Peyer's patch (tissue), 4 donors: ENCODE measurements at regions not wholly inside any gene's neighbourhood (a gene's known extent, or its start where the extent isn't known, plus 50 kb on each side); places are given as distances from the start of the nearest gene placed in this dataset.

Experiments used
- DNase-seq, 3 donors: peaks; one replicate each; pipeline ENCODE4 v3.0.0-alpha.2; 2017 to 2019
- H3K27ac ChIP-seq, 4 donors: fragments of 200-600 bp; sonication (generic); one replicate each; pipeline ENCODE4 v1.5.1; 2016 to 2019
- H3K27me3 ChIP-seq, 2 donors: fragments of 200-600 bp; sonication (generic); one replicate each; pipeline ENCODE4 v1.5.1; 2019
- H3K36me3 ChIP-seq, 3 donors: fragments of 200-600 bp; sonication (generic); one replicate each; pipeline ENCODE4 v1.5.1; 2016 to 2019
- H3K4me1 ChIP-seq, 4 donors: fragments of 200-600 bp; sonication (generic); one replicate each; pipeline ENCODE4 v1.5.1; 2016 to 2019
- H3K4me3 ChIP-seq, 4 donors: fragments of 200-600 bp; sonication (generic); 1 replicate in 3 of 4; 2 replicates in 1 of 4; pipeline ENCODE4 v1.5.1; 2016 to 2019; ENCODE audit warnings: mild to moderate bottlenecking in 1 of 4
- H3K9me3 ChIP-seq, 4 donors: fragments of 200-600 bp; sonication (generic); one replicate each; pipeline ENCODE4 v1.5.1; 2016 to 2019; ENCODE audit warnings: mild to moderate bottlenecking in 1 of 4
- POLR2A ChIP-seq, 2 donors: fragments of 450-650 bp; IDR thresholded peaks; one replicate each; pipeline ENCODE4 v1.5.1; 2017; ENCODE audit warnings: antibody characterized with exemption in 2 of 2, mild to moderate bottlenecking in 2 of 2, moderate library complexity in 2 of 2
- TF ChIP-seq, protein P1 (sequence below), 6 experiments: fragments of 450-650 bp in 4 of 6; fragments of 200-600 bp in 2 of 6; sonication (generic) in 1 of 6; IDR thresholded peaks; one replicate each; pipeline ENCODE4 v1.5.1; 2017 to 2019; ENCODE audit warnings: antibody characterized with exemption in 6 of 6, mild to moderate bottlenecking in 3 of 6, moderate library complexity in 1 of 6

DNA sequence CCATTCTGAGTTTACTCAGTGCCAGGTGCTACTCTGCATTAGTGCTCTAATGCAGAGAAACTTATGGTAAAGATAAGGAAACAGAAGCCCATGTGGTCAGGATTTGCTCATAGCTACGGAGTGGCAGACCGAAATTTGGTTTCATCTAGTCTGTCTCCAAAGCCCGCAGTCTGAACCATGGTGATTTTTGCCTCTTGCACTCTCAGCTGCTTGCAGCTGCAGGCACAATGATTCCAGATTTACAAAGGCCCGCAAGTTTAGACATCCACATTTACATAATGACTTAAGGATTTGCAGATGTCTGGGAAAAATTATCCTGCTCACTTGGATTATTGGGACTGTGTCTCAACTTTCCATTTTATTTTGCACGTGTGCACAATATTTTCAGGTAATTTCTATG is 161.3 kb upstream of the KCNJ6 start:
- Histone ChIP-seq H3K27me3 (no peaks in the 10 kb centered on the region), H3K27ac (no peak overlapping the region), H3K36me3 (no peaks in the 10 kb centered on the region), H3K9me3 (no peaks in the 10 kb centered on the region), H3K4me3 (no peak overlapping the region), H3K4me1 (no peaks in the 10 kb centered on the region)
- no peak for TF ChIP-seq POLR2A (IDR thresholded peaks at IDR 0.05)
- TF ChIP-seq, protein P1, sequence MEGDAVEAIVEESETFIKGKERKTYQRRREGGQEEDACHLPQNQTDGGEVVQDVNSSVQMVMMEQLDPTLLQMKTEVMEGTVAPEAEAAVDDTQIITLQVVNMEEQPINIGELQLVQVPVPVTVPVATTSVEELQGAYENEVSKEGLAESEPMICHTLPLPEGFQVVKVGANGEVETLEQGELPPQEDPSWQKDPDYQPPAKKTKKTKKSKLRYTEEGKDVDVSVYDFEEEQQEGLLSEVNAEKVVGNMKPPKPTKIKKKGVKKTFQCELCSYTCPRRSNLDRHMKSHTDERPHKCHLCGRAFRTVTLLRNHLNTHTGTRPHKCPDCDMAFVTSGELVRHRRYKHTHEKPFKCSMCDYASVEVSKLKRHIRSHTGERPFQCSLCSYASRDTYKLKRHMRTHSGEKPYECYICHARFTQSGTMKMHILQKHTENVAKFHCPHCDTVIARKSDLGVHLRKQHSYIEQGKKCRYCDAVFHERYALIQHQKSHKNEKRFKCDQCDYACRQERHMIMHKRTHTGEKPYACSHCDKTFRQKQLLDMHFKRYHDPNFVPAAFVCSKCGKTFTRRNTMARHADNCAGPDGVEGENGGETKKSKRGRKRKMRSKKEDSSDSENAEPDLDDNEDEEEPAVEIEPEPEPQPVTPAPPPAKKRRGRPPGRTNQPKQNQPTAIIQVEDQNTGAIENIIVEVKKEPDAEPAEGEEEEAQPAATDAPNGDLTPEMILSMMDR (IDR thresholded peaks at IDR 0.05), result no peak
- no peak for DNase-seq

DNA sequence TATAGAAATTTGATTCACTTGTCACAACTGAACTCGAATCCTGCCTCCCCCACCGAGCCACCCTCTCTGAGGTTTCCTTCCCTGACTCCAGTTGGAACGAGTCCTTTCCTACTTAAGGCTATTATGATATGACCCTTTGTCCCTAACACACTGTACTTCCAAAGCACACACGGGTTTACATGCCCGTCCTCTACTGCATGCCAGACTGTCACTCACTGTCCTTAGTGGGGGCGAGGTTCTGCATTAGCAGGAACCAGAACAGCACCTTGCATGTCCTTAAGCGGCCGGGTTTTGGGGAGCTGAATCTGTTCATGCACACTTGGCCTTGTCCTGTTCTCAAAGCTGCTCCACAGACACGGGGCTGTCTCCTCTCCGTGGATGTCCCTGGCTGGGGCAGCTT is 164.6 kb upstream of the KCNJ6 start:
- no peak overlapping the region for H3K27ac ChIP-seq
- H3K9me3 ChIP-seq, result no peaks in the 10 kb centered on the region
- DNase-seq, result no peak
- H3K4me1 ChIP-seq, result no peaks in the 10 kb centered on the region
- no peak for TF ChIP-seq POLR2A (IDR thresholded peaks at IDR 0.05)
- TF ChIP-seq, protein P1 (IDR thresholded peaks at IDR 0.05), result no peak
- H3K27me3 ChIP-seq, result no peaks in the 10 kb centered on the region
- H3K4me3 ChIP-seq, result no peak overlapping the region
- no peaks in the 10 kb centered on the region for H3K36me3 ChIP-seq

DNA sequence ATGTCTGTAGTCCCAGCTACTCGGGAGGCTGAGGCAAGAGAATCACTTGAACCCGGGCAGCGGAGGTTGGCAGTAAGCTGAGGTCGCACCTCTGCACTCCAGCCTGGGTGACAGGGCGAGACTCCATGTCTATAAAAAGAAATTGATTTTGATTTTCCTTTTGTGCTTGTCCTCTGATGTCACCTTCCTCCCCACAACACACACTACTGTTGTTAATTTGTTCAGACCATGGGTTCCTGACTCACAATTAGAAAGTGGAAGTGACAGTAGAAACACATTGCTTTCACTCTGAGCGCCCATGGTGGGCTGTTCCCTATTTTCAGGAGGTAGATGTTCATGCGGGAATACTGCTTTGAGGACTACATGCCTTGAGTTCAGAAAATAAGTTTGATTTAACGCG is 165.5 kb upstream of the KCNJ6 start:
- TF ChIP-seq POLR2A (IDR thresholded peaks at IDR 0.05), result no peak
- TF ChIP-seq, protein P1 (IDR thresholded peaks at IDR 0.05), result no peak
- no peaks in the 10 kb centered on the region for H3K27me3 ChIP-seq
- no peaks in the 10 kb centered on the region for H3K9me3 ChIP-seq
- H3K36me3 ChIP-seq, result no peaks in the 10 kb centered on the region
- no peak overlapping the region for H3K27ac ChIP-seq
- H3K4me3 ChIP-seq, result no peak overlapping the region
- H3K4me1 ChIP-seq, result no peaks in the 10 kb centered on the region
- DNase-seq, result no peak

DNA sequence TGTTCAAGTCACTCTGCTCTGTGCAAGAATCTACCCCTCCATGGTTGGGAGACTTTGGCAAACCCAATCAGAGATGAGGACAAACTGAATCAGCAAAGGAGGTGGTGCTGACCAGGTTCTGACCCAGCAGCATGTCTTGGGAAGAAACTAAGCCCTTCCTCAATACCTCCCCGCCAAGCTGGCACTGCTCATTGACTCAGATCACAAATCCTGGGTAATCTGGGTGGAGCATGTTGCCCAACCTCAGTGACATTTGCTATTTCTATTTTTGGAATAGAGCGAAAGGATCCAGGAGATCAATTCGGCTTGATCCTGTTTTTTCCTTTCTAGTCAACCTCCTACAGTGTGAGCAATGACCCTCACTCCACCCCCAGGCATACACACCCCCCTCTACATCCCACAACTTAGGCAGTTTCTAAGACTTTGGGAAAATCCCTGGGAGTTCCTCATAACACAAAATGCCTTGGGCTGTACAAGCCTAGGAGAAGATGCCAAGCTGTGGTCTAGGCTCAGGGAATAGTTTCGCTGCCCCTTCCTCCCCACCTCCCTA is 166.8 kb upstream of the KCNJ6 start:
- H3K9me3 ChIP-seq, result no peaks in the 10 kb centered on the region
- no peak overlapping the region for H3K4me3 ChIP-seq
- no peaks in the 10 kb centered on the region for H3K4me1 ChIP-seq
- no peaks in the 10 kb centered on the region for H3K36me3 ChIP-seq
- TF ChIP-seq POLR2A (IDR thresholded peaks at IDR 0.05), result no peak
- TF ChIP-seq, protein P1 (IDR thresholded peaks at IDR 0.05), result no peak
- H3K27me3 ChIP-seq, result no peaks in the 10 kb centered on the region
- DNase-seq, result no peak
- H3K27ac ChIP-seq, result no peak overlapping the region

DNA sequence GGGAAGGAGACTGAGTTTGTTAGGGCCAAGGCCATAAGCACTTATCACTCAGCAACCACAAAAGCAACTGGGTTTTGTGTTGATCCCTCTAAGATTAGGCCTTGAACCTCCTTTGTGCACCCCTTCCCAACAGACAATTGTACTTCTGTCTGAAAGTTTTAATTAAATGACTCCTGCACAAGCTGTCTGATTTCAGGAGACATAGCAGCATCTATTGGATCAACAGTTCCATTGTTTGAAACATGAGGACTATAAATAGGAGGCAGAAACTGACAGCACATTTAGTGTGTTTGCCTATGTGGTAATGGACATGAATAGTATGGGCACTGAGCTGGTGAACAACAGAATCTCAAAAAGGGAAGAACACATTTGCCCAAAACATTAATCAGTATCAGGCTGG is 167.3 kb upstream of the KCNJ6 start:
- H3K27ac ChIP-seq, result no peak overlapping the region
- no peak overlapping the region for H3K4me3 ChIP-seq
- no peaks in the 10 kb centered on the region for H3K36me3 ChIP-seq
- TF ChIP-seq, protein P1 (IDR thresholded peaks at IDR 0.05), result no peak
- no peak for TF ChIP-seq POLR2A (IDR thresholded peaks at IDR 0.05)
- H3K9me3 ChIP-seq, result no peaks in the 10 kb centered on the region
- no peaks in the 10 kb centered on the region for H3K4me1 ChIP-seq
- no peaks in the 10 kb centered on the region for H3K27me3 ChIP-seq
- no peak for DNase-seq

DNA sequence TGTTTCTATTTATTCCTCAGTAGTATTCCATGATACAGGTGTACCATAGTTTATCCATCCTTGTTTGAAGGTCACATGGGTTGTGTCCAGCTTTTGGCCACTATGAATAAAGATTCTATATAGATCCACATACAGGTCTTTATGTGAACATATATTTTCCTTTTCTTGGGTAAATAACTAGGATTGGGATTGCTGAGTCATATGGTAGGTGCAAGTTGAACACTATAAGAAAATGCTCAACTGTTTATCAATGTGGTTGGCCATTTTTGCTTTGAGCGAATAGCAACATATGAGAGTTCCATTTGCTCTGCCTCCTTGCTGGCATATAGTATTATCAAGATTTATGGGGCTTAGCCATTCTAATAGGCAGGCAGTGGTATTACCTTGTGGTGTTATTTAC is 170.2 kb upstream of the KCNJ15 start:
- H3K4me1 ChIP-seq, result no peaks in the 10 kb centered on the region
- TF ChIP-seq, protein P1 (IDR thresholded peaks at IDR 0.05), result no peak
- no peak for TF ChIP-seq POLR2A (IDR thresholded peaks at IDR 0.05)
- no peaks in the 10 kb centered on the region for H3K27me3 ChIP-seq
- DNase-seq, result no peak
- H3K36me3 ChIP-seq, result no peaks in the 10 kb centered on the region
- no peak overlapping the region for H3K4me3 ChIP-seq
- no peak overlapping the region for H3K27ac ChIP-seq
- H3K9me3 ChIP-seq, result no peaks in the 10 kb centered on the region
